IPS-NIHi11 (cell line): ENCODE measurements at regions not wholly inside any gene's neighbourhood (a gene's known extent, or its start where the extent isn't known, plus 50 kb on each side); places are given as distances from the start of the nearest gene placed in this dataset.

Experiments
- DNase-seq: peaks from one replicate; pipeline ENCODE4 v3.0.0; 2012; ENCODE audit warnings: mixed read lengths, low spot score

- DNase-seq = no peak
Observed at GRCh38 chr21:35424122-35424521, 375.0 kb upstream of the RUNX1 start.

DNA sequence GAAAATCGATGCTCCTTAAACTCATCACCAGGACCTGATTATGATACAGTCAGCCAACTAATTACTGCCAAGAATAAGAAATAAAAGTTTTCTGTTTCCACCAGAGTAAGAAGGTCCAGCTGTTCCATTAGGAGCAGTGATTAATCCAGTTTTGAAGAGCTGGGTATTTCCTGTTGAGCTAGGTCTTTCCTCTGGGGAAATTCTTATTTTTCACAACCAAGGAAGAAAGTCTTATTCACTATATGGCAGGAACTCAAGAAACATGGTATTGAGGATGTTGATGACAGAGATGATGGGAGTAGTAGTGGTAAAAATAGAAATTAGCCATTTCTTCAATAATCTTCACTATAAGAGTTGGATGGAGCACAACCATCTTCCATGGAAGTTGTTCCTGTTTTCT, 374.6 kb upstream of the RUNX1 start:
- no peak for DNase-seq

GRCh38 chr21:35422011-35422410, 372.9 kb upstream of the RUNX1 start:
- no peak for DNase-seq

GRCh38 chr21:35421221-35421620, 372.1 kb upstream of the RUNX1 start:
- no peak for DNase-seq

GRCh38 chr21:35420656-35421055, 371.6 kb upstream of the RUNX1 start:
- no peak for DNase-seq

DNA sequence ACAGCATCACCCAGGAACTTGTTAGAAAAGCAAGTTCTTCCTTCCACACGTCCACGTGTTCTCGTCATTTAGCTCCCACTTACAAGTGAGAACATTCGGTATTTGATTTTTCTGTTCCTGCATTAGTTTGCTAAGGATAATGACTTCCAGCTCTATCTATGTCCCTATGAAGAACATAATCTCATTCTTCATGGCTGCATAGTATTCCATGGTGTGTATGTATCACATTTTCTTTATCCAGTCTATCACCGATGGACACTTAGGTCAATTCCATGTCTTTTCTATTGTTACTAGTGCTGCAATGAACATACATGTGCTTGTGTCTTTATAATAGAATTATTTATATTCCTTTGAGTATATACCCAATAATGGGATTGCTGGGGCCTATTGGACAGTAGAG, 368.7 kb upstream of the RUNX1 start:
- no peak for DNase-seq

DNA sequence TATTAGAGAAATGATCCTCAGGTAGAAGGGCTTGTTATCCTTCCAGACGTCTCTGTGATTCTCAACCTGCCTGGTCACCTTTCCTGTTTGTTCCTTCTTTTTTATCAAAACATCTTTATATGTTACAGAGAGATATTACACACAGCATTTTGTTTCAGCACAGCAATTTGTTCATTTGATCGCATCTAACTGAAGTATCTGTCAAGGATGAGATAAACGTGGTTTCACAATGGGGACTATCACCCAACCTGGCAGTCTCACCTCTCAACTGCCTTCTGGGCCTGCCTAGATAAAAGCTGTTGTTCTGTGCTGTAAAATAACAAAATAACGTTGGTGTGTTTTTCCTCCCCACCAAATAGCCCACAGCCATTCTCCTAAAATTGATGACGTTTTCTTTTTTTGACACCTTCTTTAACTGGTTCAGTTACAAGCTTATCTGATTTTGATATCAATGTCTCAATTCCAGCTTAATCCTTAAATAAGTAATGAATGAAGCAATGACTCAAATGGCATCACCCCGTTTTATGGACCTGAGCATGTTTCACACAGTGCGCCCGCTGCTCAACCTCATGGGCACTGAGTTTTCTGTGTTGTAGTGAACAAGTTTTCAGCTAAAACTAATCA, 367.9 kb upstream of the RUNX1 start:
- no peak for DNase-seq

- peak; percentile 18 for DNase-seq
Observed at GRCh38 chr21:35414507-35415139, 365.5 kb upstream of the RUNX1 start.

DNA sequence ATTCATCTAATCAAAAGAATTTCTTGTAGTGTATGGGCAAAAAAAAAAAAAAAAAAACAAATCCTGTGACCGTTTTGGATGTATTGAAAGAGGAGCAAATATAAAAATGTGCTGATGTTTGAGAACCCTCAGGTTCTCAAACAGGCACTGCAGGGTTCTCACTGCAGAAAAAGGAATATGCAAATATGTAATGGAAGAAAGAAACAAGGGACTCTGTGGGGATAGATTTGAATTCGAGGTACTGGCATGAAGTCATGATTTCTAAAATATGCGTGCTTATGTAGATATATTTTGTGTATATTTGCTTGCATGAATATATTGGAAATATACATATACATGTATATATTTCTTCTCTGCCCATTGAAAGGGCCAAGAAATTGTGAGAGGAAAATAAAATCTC, 365.0 kb upstream of the RUNX1 start:
- DNase-seq = no peak

DNA sequence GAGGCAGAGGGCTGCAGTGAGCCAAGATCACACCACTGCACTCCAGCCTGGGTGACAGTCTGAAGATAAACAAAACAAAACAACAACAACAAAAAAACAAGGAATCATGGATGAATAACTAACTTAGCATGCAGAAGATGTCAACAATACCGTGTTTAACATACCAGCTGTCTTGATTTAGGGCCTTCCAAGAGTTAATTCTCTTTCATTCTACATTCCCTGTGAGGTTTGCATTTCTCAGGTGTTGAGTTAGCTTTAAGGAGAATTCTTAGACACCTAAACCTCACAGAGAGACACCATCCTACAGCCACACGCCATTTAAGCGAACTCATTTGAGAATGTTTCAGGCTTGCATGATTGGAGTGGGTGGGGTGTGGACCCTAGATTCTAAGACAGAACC, 363.1 kb upstream of the RUNX1 start:
- DNase-seq = no peak

DNA sequence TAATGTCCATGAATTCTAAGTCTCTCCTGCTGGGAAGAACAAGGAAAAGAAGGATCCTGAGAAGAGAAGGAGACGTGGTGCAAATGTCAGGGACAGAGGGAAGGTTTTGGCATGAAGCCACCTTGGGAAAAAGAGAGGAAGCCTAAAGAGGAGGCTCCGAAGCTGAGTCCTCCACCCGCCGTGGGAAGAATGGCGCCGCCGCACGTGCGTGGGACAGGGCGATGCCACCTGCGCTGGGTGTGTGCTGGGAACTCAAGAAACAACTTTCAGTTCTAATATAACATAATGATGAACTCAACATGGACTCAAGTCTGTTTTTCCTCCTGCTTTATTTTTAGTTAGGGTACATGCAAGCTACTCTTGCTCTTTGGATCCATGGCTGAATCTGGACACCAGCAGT, 362.3 kb upstream of the RUNX1 start:
- DNase-seq = no peak

- no peak for DNase-seq
Observed at GRCh38 chr21:35410656-35411055, 361.6 kb upstream of the RUNX1 start.

DNA sequence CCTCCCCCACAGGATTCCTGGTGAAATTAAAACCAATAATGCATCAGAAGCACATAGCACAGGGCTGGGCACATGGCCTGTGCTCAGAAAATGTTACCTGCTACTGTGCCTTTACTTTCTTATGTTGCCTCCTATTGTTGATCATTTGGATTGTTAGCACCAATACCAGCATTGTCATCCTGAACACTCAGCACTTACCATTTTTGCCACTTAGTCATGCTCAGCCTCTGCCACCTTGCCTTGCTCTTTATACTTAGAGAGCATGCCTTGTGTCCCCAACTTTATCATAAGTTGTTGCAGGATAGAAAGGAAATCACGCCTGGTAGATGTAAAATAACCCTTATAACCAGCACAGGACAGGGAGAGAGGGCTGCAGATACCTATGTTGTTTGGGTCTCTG, 361.0 kb upstream of the RUNX1 start:
- no peak for DNase-seq

- DNase-seq = no peak
Observed at GRCh38 chr21:35408401-35408800, 359.3 kb upstream of the RUNX1 start.

- no peak for DNase-seq
Observed at GRCh38 chr21:35406635-35407034, 357.5 kb upstream of the RUNX1 start.

DNA sequence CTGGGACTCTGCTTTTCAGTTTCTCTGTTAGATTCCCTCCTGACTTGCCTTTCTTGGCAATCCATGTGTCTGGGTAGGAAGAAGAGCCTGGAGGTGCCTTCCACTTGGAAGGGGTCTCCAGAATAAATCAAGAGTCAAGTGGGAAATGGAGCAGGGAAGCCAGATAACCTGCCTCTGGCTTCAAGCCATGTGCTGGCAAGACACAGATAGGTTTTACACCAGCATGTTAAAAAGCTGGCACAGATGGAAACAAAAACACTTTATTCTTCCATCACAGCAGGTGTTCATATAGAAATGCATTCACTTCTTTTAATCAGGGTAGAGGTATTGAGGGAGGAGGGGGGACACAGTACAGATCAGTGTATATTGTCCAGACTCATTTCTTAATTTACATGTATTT, 356.9 kb upstream of the RUNX1 start:
- no peak for DNase-seq

DNA sequence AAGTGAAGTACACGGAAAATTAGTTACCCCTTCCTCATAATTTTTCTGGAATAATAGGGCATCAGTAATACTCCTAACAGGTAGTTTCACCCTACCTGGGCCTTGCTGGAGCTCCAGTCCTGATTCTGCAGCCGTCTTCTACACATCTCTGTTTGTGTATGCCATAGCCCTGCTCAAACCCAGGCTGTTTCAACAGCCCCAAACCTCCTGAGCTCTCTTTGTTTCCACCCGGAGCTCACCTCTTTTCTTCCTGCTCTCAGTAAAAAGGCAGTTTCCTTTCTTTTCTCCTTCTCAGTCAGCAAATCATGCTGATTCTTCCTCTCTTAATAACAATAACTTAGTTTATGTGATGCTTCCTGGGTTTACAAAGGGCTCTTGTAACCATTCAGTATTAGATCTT, 355.1 kb upstream of the RUNX1 start:
- no peak for DNase-seq

GRCh38 chr21:35402061-35402460, 353.0 kb upstream of the RUNX1 start:
- DNase-seq = no peak

GRCh38 chr21:35401476-35401875, 352.4 kb upstream of the RUNX1 start:
- no peak for DNase-seq

DNA sequence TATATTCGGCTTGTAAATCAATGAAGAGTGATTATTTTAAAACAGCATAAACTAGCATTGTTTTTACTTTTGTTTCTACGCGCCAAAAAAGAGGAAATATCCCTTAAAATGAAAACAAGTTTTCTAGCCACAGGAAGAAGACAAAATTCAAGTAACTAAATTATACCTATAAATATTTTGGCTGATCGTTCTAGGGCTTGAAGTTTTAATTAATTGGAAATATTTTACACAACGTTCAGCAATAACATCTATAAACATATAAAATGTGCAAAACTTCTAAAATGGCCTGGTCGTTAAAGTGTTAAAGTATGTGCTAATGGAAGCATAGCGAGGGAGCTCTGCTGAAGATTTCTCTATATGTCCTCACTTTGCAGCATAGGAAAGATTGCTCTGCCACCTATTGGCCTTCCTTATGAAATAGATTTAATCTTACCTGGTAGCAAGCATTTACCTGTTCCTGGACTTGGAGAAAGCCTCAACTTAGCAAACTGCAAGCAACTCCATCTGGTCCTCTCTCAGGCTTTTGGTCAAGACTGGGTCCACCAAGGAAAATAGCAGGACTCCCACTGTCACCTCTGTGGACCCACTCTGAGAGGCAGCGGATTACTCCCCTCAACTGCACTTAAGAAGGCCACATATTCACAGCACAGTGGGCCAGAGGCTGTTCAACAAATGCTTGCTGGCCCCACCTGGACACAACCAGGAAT, 351.3 kb upstream of the RUNX1 start:
- peak; percentile 28 for DNase-seq

DNA sequence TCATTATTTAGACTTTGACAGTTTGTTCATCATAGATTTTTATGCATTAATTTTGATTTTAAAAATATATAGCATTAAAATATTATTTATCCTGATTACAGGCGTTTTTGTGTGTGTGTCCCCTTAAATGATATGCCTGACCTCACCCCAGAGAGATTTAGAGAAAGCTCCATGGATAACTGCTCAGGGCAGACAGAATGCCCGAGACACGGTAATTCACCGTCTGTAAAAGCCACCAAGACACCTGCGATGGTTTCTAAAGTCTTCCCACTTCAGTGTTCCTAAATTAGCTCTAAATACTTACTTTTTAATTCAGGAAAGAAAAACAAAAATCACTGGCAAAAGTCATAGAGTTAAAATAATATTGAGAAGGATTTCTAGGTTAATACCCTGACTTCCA, 350.6 kb upstream of the RUNX1 start:
- DNase-seq = no peak

GRCh38 chr21:35399002-35399530, 350.0 kb upstream of the RUNX1 start:
- no peak for DNase-seq

- DNase-seq = no peak
Observed at GRCh38 chr21:35398346-35398982, 349.4 kb upstream of the RUNX1 start.
